ENCODE measurements at regions not wholly inside any gene's neighbourhood (a gene's known extent, or its start where the extent isn't known, plus 50 kb on each side); places are given as distances from the start of the nearest gene placed in this dataset.

DNA sequence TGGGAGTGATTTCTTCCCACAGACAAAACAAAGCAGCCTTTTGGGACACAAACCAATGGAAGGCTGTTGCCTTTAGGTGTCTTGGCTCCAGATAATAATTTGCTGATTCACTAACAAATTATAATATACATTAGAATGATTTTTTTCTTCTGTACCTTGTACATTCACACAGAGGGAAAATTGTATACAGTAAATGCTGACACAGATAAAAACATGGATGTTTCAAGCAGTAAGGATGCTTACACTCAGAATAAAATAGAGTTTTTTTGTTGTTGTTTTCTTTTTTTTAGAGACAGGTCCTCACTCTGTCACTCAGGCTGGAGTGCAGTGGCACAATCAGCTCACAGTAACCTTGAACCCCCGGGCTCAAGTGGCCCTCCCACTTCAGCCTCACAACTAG is 109.2 kb upstream of the TRPC6 start:
- intact Hi-C loops (cut with micrococcal nuclease) (no loop called here), dilution Hi-C loops (cut with MboI; ENCODE audit: extremely low pct_ligation_motif_present, low sequenced_read_pairs) (no loop called here)
- ChIA-PET CTCF (no interaction called here), POLR2A (no interaction called here)
- Histone ChIP-seq H2AFZ (ENCODE audit: low read depth, low read length) (no peak overlapping the region), H3K9me3 (replicated peaks; ENCODE audit: control insufficient read depth, insufficient read depth, low read length) (no peaks in the 10 kb centered on the region), H3K9ac (replicated peaks; ENCODE audit: extremely low read depth, insufficient read depth, low read length) (no peak overlapping the region), H4K20me1 (replicated peaks; ENCODE audit: control insufficient read depth, extremely low read depth, insufficient read depth, low read length) (no peaks in the 10 kb centered on the region), H3K79me2 (ENCODE audit: control insufficient read depth, insufficient read depth, low read length) (no peaks in the 10 kb centered on the region), H3K4me1 (ENCODE audit: control insufficient read depth, extremely low read depth, insufficient read depth, low read length) (no peaks in the 10 kb centered on the region), H3K4me3 (replicated peaks in 1 of 3; ENCODE audit: insufficient read depth in 1 of 3, low read depth in 1 of 3, low read length in 3 of 3) (no peak overlapping the region), H3K4me2 (ENCODE audit: insufficient read depth, low read length) (no peak overlapping the region), H3K36me3 (ENCODE audit: control insufficient read depth in 2 of 2, extremely low read depth in 1 of 2, insufficient read depth in 2 of 2, low read length in 2 of 2) (no peaks in the 10 kb centered on the region), H3K27ac (ENCODE audit: insufficient read depth, low read depth, low read length) (no peak overlapping the region), H3K9me1 (replicated peaks; ENCODE audit: control insufficient read depth, extremely low read depth, insufficient read depth, low read length) (no peaks in the 10 kb centered on the region), H3K27me3 (ENCODE audit: control insufficient read depth in 2 of 2, insufficient read depth in 2 of 2, low read length in 2 of 2) (no peaks in the 10 kb centered on the region)
- no TSS peak for BruUV-seq (replicated peaks)
- FAIRE-seq (no peak), DNase-seq (ENCODE audit: low read depth, low spot score) (no peak)
- no peak for TF ChIP-seq POLR2AphosphoS5 (IDR thresholded peaks at IDR 0.05; ENCODE audit: insufficient read depth, low read depth, low read length)
- TF ChIP-seq JUN (IDR thresholded peaks at IDR 0.05; ENCODE audit: borderline replicate concordance, insufficient read depth, insufficient read length, low read depth) = no peak
- TF ChIP-seq GATA2 (IDR thresholded peaks at IDR 0.05; ENCODE audit: insufficient read depth, insufficient read length, low read depth, low read length) = no peak
- no peak for TF ChIP-seq EZH2 (IDR thresholded peaks at IDR 0.05; ENCODE audit: borderline replicate concordance, low read depth, low read length, severe bottlenecking)
- TF ChIP-seq, protein P1, sequence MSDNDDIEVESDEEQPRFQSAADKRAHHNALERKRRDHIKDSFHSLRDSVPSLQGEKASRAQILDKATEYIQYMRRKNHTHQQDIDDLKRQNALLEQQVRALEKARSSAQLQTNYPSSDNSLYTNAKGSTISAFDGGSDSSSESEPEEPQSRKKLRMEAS (IDR thresholded peaks at IDR 0.05; ENCODE audit: insufficient read depth, insufficient read length) = no peak
- TF ChIP-seq, protein P2, sequence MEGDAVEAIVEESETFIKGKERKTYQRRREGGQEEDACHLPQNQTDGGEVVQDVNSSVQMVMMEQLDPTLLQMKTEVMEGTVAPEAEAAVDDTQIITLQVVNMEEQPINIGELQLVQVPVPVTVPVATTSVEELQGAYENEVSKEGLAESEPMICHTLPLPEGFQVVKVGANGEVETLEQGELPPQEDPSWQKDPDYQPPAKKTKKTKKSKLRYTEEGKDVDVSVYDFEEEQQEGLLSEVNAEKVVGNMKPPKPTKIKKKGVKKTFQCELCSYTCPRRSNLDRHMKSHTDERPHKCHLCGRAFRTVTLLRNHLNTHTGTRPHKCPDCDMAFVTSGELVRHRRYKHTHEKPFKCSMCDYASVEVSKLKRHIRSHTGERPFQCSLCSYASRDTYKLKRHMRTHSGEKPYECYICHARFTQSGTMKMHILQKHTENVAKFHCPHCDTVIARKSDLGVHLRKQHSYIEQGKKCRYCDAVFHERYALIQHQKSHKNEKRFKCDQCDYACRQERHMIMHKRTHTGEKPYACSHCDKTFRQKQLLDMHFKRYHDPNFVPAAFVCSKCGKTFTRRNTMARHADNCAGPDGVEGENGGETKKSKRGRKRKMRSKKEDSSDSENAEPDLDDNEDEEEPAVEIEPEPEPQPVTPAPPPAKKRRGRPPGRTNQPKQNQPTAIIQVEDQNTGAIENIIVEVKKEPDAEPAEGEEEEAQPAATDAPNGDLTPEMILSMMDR (IDR thresholded peaks at IDR 0.05; ENCODE audit: extremely low read depth in 1 of 2, insufficient read depth in 1 of 2, low read depth in 1 of 2, low read length in 2 of 2) = no peak
- no peak for TF ChIP-seq FOS (IDR thresholded peaks at IDR 0.05; ENCODE audit: borderline replicate concordance, insufficient read depth, low read length)
- TF ChIP-seq MYC (IDR thresholded peaks at IDR 0.05; ENCODE audit: low read depth, low read length) = no peak
- no peak for TF ChIP-seq POLR2A (IDR thresholded peaks at IDR 0.05; ENCODE audit: low read depth, low read length)

Data from endothelial cell of umbilical vein (primary cell).